K562 (cell line): ENCODE measurements at regions not wholly inside any gene's neighbourhood (a gene's known extent, or its start where the extent isn't known, plus 50 kb on each side); places are given as distances from the start of the nearest gene placed in this dataset.

Experiments used
- DLX4 ChIP-seq: fragments of 250-450 bp; sonication (Bioruptor Pico); IDR thresholded peaks from 2 replicates; pipeline ENCODE4 v1.6.1; 2021; ENCODE audit warnings: mild to moderate bottlenecking
- FIP1L1 ChIP-seq: fragments of 200-400 bp; formaldehyde crosslinking; IDR thresholded peaks from 2 replicates; pipeline ENCODE4 v1.6.1; 2018; ENCODE audit warnings: mild to moderate bottlenecking, low read depth, low read length; ENCODE audit not compliant: poor library complexity, severe bottlenecking
- HDAC3 ChIP-seq: fragments of 450-650 bp; IDR thresholded peaks from 2 replicates; pipeline ENCODE4 v1.6.1; 2018; ENCODE audit warnings: borderline replicate concordance, mild to moderate bottlenecking, moderate library complexity; ENCODE audit not compliant: partially characterized antibody
- MXI1 ChIP-seq: IDR thresholded peaks from 2 replicates; pipeline ENCODE4 v1.6.1; 2011; ENCODE audit warnings: low read depth, mild to moderate bottlenecking, improper control_type of control experiment, low read length
- NBN ChIP-seq: fragments of 450-650 bp; IDR thresholded peaks from 2 replicates; pipeline ENCODE4 v1.6.1; 2016; ENCODE audit warnings: low read depth, mild to moderate bottlenecking
- PKNOX1 ChIP-seq: fragments of 450-650 bp; IDR thresholded peaks from 2 replicates; pipeline ENCODE4 v1.6.1; 2016
- SFPQ ChIP-seq: fragments of 200-400 bp; formaldehyde crosslinking; IDR thresholded peaks from 2 replicates; pipeline ENCODE4 v1.6.1; 2017; ENCODE audit warnings: mild to moderate bottlenecking, low read depth, low read length, moderate library complexity
- ZNF407 ChIP-seq: fragments of 450-650 bp; IDR thresholded peaks from 2 replicates; pipeline ENCODE4 v1.6.1; 2016; ENCODE audit warnings: low read depth
- ZNF41 ChIP-seq: fragments of 250-450 bp; sonication (Bioruptor Pico); conservative IDR thresholded peaks from 2 replicates; pipeline ENCODE4 v1.4.0; 2020; ENCODE audit warnings: mild to moderate bottlenecking
- ZNF511 ChIP-seq: sonication (generic); formaldehyde crosslinking; IDR thresholded peaks from 2 replicates; pipeline ENCODE4 v1.8.0; 2022; ENCODE audit warnings: mild to moderate bottlenecking, missing genetic modification reagents
- ZNF655 ChIP-seq: fragments of 250-450 bp; sonication (Bioruptor Pico); IDR thresholded peaks from 2 replicates; pipeline ENCODE4 v1.5.0; 2021

GRCh38 chr4:180926277-180926676 is 1316.9 kb upstream of the TENM3 start (continued):
- no peak for TF ChIP-seq SFPQ
- no peak for TF ChIP-seq HDAC3
- TF ChIP-seq DLX4 (CRISPR knock-in tag), result no peak
- TF ChIP-seq PKNOX1, result no peak
- TF ChIP-seq NBN, result no peak
- TF ChIP-seq ZNF511 (CRISPR knock-in tag), result no peak
- TF ChIP-seq ZNF407, result no peak
- no peak for TF ChIP-seq FIP1L1
- TF ChIP-seq MXI1, result no peak
- TF ChIP-seq ZNF41 (CRISPR knock-in tag), result no peak
- TF ChIP-seq ZNF655 (CRISPR knock-in tag), result no peak
